ENCODE measurements at regions not wholly inside any gene's neighbourhood (a gene's known extent, or its start where the extent isn't known, plus 50 kb on each side); places are given as distances from the start of the nearest gene placed in this dataset.
A peak's percentile ranks its signal among the peaks of the same experiment; 100 is the strongest.
"Not testable (repeated sequence)": the region's sequence is repeated elsewhere in the genome, so short reads cannot be mapped to it uniquely, and the experiment has no call there.

- DNase-seq = no peak
These were observed 50.1 kb upstream of the ACSL4 start for GRCh38 chrX:109782994-109783700.

- DNase-seq = no peak
These were observed 50.6 kb upstream of the ACSL4 start for GRCh38 chrX:109783701-109784079.

- no peak for DNase-seq
These were observed 52.0 kb upstream of the ACSL4 start for GRCh38 chrX:109785053-109785452.

- DNase-seq = not testable (repeated sequence)
These were observed 57.5 kb upstream of the ACSL4 start for GRCh38 chrX:109790511-109790910.

GRCh38 chrX:109793191-109793590 lies 60.1 kb upstream of the ACSL4 start:
- no peak for DNase-seq

- DNase-seq = no peak
These were observed 62.6 kb upstream of the ACSL4 start for GRCh38 chrX:109795682-109796081.

- DNase-seq = no peak
These were observed 64.4 kb upstream of the ACSL4 start for GRCh38 chrX:109797311-109797975.

- no peak for DNase-seq
These were observed 79.2 kb upstream of the ACSL4 start for GRCh38 chrX:109812236-109812635.

- no peak for DNase-seq
These were observed 80.2 kb upstream of the ACSL4 start for GRCh38 chrX:109813236-109813635.

- no peak for DNase-seq
These were observed 85.9 kb upstream of the ACSL4 start for GRCh38 chrX:109818976-109819375.

GRCh38 chrX:109822861-109823260 lies 89.8 kb upstream of the ACSL4 start:
- DNase-seq = no peak

- no peak for DNase-seq
These were observed 94.1 kb upstream of the ACSL4 start for GRCh38 chrX:109826954-109827708.

GRCh38 chrX:109827772-109828171 lies 94.7 kb upstream of the ACSL4 start:
- DNase-seq = no peak

GRCh38 chrX:109830157-109830703 lies 97.2 kb upstream of the ACSL4 start:
- DNase-seq = no peak

GRCh38 chrX:109830704-109831206 lies 97.7 kb upstream of the ACSL4 start:
- no peak for DNase-seq

- no peak for DNase-seq
These were observed 98.4 kb upstream of the ACSL4 start for GRCh38 chrX:109831326-109831985.

- DNase-seq = no peak
These were observed 106.9 kb upstream of the ACSL4 start for GRCh38 chrX:109839694-109840567.

GRCh38 chrX:109840585-109840984 lies 107.5 kb upstream of the ACSL4 start:
- peak in 1 of 2 experiments; percentile 6 for DNase-seq

- DNase-seq = no peak
These were observed 108.2 kb upstream of the ACSL4 start for GRCh38 chrX:109841257-109841656.

GRCh38 chrX:109841869-109842579 lies 109.0 kb upstream of the ACSL4 start:
- no peak for DNase-seq

- DNase-seq = no peak
These were observed 109.6 kb upstream of the ACSL4 start for GRCh38 chrX:109842611-109843010.
